ENCODE measurements at regions not wholly inside any gene's neighbourhood (a gene's known extent, or its start where the extent isn't known, plus 50 kb on each side); places are given as distances from the start of the nearest gene placed in this dataset.

DNA sequence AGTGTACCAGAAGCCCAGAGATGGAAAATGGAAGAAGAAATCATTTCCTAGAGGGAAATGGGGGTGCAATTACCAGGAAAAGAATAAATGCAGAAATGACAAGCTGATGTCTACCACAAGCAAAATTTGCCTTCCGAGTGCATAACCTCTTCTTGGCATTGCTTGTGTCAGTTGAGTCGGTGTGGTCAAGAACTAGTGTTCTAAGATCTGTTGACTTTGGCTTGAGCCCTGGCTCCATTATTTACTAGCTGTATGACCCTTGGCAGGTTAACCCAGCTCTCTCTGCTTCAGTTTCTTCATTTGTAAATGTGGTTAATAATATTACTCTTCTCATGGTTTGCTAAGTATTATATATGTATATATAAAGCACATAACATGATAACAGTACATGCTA is 273.0 kb upstream of the IRX5 start:
- H3K27ac ChIP-seq = no peak overlapping the region
- TF ChIP-seq, protein P1, sequence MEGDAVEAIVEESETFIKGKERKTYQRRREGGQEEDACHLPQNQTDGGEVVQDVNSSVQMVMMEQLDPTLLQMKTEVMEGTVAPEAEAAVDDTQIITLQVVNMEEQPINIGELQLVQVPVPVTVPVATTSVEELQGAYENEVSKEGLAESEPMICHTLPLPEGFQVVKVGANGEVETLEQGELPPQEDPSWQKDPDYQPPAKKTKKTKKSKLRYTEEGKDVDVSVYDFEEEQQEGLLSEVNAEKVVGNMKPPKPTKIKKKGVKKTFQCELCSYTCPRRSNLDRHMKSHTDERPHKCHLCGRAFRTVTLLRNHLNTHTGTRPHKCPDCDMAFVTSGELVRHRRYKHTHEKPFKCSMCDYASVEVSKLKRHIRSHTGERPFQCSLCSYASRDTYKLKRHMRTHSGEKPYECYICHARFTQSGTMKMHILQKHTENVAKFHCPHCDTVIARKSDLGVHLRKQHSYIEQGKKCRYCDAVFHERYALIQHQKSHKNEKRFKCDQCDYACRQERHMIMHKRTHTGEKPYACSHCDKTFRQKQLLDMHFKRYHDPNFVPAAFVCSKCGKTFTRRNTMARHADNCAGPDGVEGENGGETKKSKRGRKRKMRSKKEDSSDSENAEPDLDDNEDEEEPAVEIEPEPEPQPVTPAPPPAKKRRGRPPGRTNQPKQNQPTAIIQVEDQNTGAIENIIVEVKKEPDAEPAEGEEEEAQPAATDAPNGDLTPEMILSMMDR (conservative IDR thresholded peaks at IDR 0.05) = no peak

DNA sequence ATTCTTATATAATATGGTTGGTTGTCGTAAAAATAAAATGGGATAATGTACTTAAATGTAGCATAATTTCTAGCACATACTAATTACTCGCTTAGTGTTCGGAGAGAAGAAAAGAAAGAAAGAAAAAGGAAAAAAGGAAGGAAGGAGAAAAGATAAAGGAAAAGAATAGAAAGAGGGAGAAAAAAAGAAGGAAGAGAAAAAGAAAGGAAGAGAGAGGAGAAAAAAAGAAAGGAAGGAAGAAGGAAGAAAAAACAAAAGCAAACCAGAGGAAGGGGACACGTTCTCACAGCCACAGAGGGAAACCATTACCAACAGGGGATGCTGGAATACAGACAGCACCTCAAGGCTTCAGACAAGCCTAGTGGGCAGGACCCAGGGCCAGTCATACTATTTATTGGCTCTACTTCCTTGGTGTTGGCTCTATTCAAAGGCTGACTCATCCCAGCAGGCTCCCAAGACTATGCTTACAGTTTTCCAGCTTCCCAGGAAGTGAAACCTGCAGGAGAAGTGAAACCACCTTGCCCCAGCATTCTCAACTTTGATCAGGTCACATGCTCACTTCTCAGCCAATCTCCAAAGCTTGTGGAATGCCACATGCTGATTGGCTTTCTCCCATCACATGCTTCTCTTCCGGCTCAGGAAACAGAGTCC is 273.5 kb upstream of the IRX5 start:
- TF ChIP-seq, protein P1 (conservative IDR thresholded peaks at IDR 0.05) = no peak
- no peak overlapping the region for H3K27ac ChIP-seq

DNA sequence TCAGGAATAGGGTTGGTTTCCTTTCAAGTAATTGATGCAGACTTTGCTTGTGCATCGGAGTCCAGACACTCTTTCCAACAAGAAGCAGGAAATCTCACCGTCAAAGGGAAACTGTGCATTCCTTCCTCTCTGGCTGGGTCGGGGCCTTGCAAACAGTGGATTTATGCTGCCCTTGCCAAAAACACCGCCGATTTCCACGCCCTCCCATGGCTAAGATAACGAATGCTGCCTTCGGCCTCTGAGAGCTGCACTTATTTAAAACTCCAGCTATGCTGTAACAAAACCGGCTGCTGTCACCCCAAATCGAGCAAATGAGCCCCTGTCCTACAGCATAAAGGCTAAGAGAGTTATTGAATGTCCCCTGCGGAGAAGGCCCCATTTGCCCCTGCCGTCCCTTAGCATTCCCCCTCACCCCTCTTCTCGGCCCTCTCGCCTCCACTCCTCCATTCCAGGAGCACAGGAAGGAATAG is 275.5 kb upstream of the IRX5 start:
- TF ChIP-seq, protein P1 (conservative IDR thresholded peaks at IDR 0.05) = no peak
- peak overlapping the region; percentile 42 for H3K27ac ChIP-seq

DNA sequence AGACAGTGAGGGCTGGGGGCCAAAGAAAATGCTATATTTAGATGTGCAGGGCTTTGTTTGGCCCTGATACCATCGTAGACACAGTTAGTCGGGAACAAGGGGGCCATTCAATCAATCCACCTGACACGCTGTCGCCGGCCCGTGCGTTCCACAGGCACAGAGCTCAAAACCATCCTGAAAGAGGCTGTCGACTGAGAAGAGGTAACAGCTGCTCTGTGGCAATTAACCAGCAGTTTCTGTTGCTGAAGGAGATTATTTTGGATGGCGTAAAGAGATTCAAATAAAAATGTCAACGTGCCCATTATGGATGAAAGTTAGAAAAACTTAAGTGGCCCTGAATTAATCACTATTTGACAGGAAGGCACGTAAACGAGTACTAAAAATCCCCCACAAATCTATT is 276.2 kb upstream of the IRX5 start:
- TF ChIP-seq, protein P1 (conservative IDR thresholded peaks at IDR 0.05) = no peak
- no peak overlapping the region for H3K27ac ChIP-seq

DNA sequence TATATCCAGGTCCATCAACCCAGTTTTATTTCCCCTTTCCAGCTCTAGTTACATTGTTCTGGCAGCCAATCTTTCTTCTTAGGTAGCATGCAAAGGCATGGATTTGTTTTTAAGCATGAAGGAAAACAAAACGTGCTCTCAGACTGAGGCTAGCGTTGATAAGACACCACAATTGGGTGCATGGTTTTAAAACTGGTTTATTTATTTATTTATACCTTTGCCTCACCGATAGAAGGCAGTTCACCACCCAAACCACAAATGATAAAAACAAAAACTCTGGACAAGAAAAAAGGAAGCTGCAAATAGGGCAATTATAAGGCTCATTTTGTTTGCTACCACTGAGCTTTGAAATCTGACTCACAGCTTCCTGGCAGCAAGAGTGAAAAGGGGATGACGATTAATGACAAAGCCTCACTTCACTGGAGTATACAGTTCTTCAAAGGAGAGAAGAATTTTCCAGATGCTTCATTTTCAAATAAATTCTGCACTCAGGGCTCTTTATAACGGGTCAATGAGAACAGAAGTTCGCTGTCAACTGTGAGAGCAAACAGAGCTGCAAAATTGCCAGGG is 278.4 kb upstream of the IRX5 start:
- TF ChIP-seq, protein P1 (conservative IDR thresholded peaks at IDR 0.05) = no peak
- no peak overlapping the region for H3K27ac ChIP-seq

DNA sequence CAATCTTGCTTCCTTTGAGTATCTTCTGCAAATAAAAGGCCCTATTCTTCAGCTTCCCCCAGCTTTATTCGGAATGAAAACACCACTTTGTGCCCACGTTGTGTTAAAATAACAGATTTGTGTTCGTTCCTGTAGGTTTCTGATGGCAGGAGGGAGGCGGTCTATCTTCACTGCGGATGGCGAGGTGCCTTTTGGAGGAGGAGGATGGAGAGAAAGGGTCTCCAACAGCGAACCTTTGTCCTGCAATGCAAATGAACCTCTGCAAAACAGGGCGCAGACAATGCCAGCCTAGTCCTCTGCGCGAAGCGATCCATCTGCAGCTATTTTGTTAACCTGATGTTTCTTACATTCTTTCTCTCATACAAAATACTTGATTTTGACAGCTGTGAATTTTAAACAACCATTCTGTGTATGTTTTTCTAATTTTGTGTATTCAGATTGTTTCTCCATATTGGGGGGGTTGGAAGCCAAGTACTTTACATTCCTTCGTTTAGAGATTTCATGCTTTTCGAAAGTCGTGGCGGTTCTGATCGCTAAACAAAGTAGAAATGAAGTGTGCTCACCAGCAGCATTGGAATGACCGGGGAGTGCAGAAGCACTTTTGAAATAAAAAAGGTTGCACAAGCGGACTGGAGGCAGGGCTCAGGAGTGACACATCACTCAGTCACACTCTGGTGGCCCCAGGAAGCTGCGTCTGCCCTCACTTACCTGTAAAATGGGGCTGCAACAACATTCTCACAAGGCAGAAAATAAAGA is 279.0 kb upstream of the IRX5 start:
- H3K27ac ChIP-seq = no peak overlapping the region
- TF ChIP-seq, protein P1 (conservative IDR thresholded peaks at IDR 0.05) = no peak

DNA sequence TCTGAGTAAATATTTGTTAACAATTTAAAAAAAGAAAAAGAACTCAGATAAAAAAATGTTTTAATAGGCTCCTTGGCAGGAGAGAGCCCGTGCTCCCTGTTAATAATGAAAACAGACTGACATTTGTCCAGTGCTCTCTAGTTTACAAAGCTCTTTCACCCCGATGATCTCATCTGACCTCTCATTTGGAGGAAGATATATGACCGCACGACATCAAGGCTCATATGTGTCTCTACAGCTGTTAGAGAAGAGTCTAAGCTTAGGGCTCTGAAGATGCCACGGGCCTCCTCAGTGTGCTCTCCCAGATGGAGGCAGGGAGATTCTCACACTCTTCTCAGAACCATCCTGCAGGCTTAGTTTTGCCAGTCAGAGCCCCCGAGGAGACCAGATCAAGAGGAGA is 280.8 kb upstream of the IRX5 start:
- TF ChIP-seq, protein P1 (conservative IDR thresholded peaks at IDR 0.05) = no peak
- H3K27ac ChIP-seq = peak overlapping the region; percentile 34

Data from VCaP (cell line).